H9 (cell line): ENCODE measurements at regions not wholly inside any gene's neighbourhood (a gene's known extent, or its start where the extent isn't known, plus 50 kb on each side); places are given as distances from the start of the nearest gene placed in this dataset.

ENCODE experiments used
- DNase-seq: peaks from one replicate; pipeline ENCODE4 v3.0.0-alpha.2; 2017
- H2AFZ ChIP-seq: one replicate; pipeline ENCODE4 v1.6.1; 2013; ENCODE audit warnings: mild to moderate bottlenecking, low read length, control low read depth, moderate library complexity
- H2AK5ac ChIP-seq: 2 replicates; pipeline ENCODE4 v1.6.1; 2013; ENCODE audit warnings: low read length, control low read depth, mixed read lengths; ENCODE audit not compliant: insufficient read length
- H2BK120ac ChIP-seq: one replicate; pipeline ENCODE4 v1.6.1; 2013; ENCODE audit warnings: low read depth, mild to moderate bottlenecking, low read length, control low read depth, inconsistent platforms; ENCODE audit not compliant: poor library complexity, severe bottlenecking
- H2BK12ac ChIP-seq: 2 replicates; pipeline ENCODE4 v1.6.1; 2013; ENCODE audit warnings: low read length, control low read depth, mixed read lengths, low read depth; ENCODE audit not compliant: insufficient read length
- H2BK15ac ChIP-seq: 2 replicates; pipeline ENCODE4 v1.6.1; 2013; ENCODE audit warnings: low read depth, low read length, control low read depth
- H2BK20ac ChIP-seq: one replicate; pipeline ENCODE4 v1.6.1; 2013; ENCODE audit warnings: low read depth, mild to moderate bottlenecking, low read length, control low read depth, inconsistent platforms; ENCODE audit not compliant: poor library complexity, severe bottlenecking
- H2BK5ac ChIP-seq: 2 replicates; pipeline ENCODE4 v1.6.1; 2013; ENCODE audit warnings: low read length, control low read depth, mixed read lengths; ENCODE audit not compliant: insufficient read length
- H3K14ac ChIP-seq: 2 replicates; pipeline ENCODE4 v1.6.1; 2013; ENCODE audit warnings: low read length, control low read depth; ENCODE audit not compliant: insufficient read depth
- H3K18ac ChIP-seq: 2 replicates; pipeline ENCODE4 v1.6.1; 2013; ENCODE audit warnings: low read depth, mild to moderate bottlenecking, mixed read lengths, low read length, control low read depth; ENCODE audit not compliant: insufficient read length
- H3K23ac ChIP-seq: 2 replicates; pipeline ENCODE4 v1.6.1; 2013; ENCODE audit warnings: low read length, control low read depth, mixed read lengths, low read depth; ENCODE audit not compliant: insufficient read length
- H3K23me2 ChIP-seq: 2 replicates; pipeline ENCODE4 v1.6.1; 2013; ENCODE audit warnings: low read depth, mild to moderate bottlenecking, mixed read lengths, low read length, control low read depth; ENCODE audit not compliant: insufficient read length, poor library complexity, severe bottlenecking
- H3K27ac ChIP-seq: 2 replicates; pipeline ENCODE4 v1.5.1; 2013; ENCODE audit warnings: low read length, control low read depth, mixed read lengths, low read depth; ENCODE audit not compliant: insufficient read length
- H3K27me3 ChIP-seq: 2 replicates; pipeline ENCODE4 v1.6.1; 2013; ENCODE audit warnings: low read length, control low read depth, inconsistent platforms; ENCODE audit not compliant: insufficient read depth
- H3K4ac ChIP-seq: 2 replicates; pipeline ENCODE4 v1.6.1; 2013; ENCODE audit warnings: low read depth, mild to moderate bottlenecking, control low read depth, inconsistent platforms, low read length, moderate library complexity
- H3K4me1 ChIP-seq: 2 replicates; pipeline ENCODE4 v1.6.1; 2013; ENCODE audit warnings: low read length, control low read depth, inconsistent platforms; ENCODE audit not compliant: insufficient read depth
- H3K4me2 ChIP-seq: 2 replicates; pipeline ENCODE4 v1.6.1; 2013; ENCODE audit warnings: low read length, control low read depth, mixed read lengths; ENCODE audit not compliant: insufficient read length, insufficient read depth
- H3K56ac ChIP-seq: 2 replicates; pipeline ENCODE4 v1.6.1; 2013; ENCODE audit warnings: low read depth, mild to moderate bottlenecking, mixed read lengths, low read length, control low read depth; ENCODE audit not compliant: insufficient read length
- H3K79me1 ChIP-seq: 2 replicates; pipeline ENCODE4 v1.6.1; 2013; ENCODE audit warnings: low read depth, mild to moderate bottlenecking, moderate library complexity, low read length, control low read depth, inconsistent platforms; ENCODE audit not compliant: insufficient read depth, poor library complexity, severe bottlenecking
- H3K79me2 ChIP-seq: 2 replicates; pipeline ENCODE4 v1.6.1; 2013; ENCODE audit warnings: low read length, control low read depth, inconsistent platforms; ENCODE audit not compliant: insufficient read depth
- H3K9ac ChIP-seq: 2 replicates; pipeline ENCODE4 v1.6.1; 2013; ENCODE audit warnings: low read length, control low read depth, mixed read lengths; ENCODE audit not compliant: insufficient read length; ENCODE audit errors: extremely low read depth
- H3K9me3 ChIP-seq: one replicate; pipeline ENCODE4 v1.6.1; 2013; ENCODE audit warnings: low read depth, low read length, inconsistent platforms; ENCODE audit not compliant: control insufficient read depth
- H3T11ph ChIP-seq: one replicate; pipeline ENCODE4 v1.6.1; 2013; ENCODE audit warnings: mild to moderate bottlenecking, low read length, control low read depth, inconsistent platforms
- H4K20me1 ChIP-seq: one replicate; pipeline ENCODE4 v1.6.1; 2013; ENCODE audit not compliant: control insufficient read depth, insufficient read length, insufficient read depth
- H4K5ac ChIP-seq: 2 replicates; pipeline ENCODE4 v1.6.1; 2013; ENCODE audit warnings: low read depth, mild to moderate bottlenecking, mixed read lengths, low read length, control low read depth; ENCODE audit not compliant: insufficient read length
- H4K8ac ChIP-seq: replicated peaks from 2 replicates; pipeline ENCODE4 v1.6.1; 2013; ENCODE audit warnings: low read length, control low read depth, mixed read lengths, low read depth; ENCODE audit not compliant: insufficient read length
- H4K91ac ChIP-seq: 2 replicates; pipeline ENCODE4 v1.6.1; 2013; ENCODE audit warnings: low read depth, mild to moderate bottlenecking, moderate library complexity, mixed read lengths, low read length, control low read depth; ENCODE audit not compliant: insufficient read length
- H3K27ac Mint-ChIP-seq, 3 experiments: 2 replicates in 2 of 3; 3 replicates in 1 of 3; pipeline ENCODE4 v1.8.0; 2020 to 2021; ENCODE audit warnings: mixed read lengths in 3 of 3, mild to moderate bottlenecking in 1 of 3, moderate library complexity in 1 of 3
- H3K27me3 Mint-ChIP-seq: 2 replicates; pipeline ENCODE4 v1.8.0; 2021; ENCODE audit warnings: low read depth, mild to moderate bottlenecking, moderate library complexity, mixed read lengths
- H3K36me3 Mint-ChIP-seq, 3 experiments: 2 replicates in 2 of 3; 3 replicates in 1 of 3; pipeline ENCODE4 v1.8.0; 2020 to 2021; ENCODE audit warnings: low read depth in 3 of 3, mixed read lengths in 3 of 3; ENCODE audit not compliant: insufficient read depth in 1 of 3
- H3K4me1 Mint-ChIP-seq, 2 experiments: 2 replicates each; pipeline ENCODE4 v1.8.0; 2020; ENCODE audit warnings: mixed read lengths in 2 of 2
- H3K4me3 Mint-ChIP-seq, 2 experiments: 2 replicates in 1 of 2; 3 replicates in 1 of 2; pipeline ENCODE4 v1.8.0; 2020 to 2021; ENCODE audit warnings: mild to moderate bottlenecking in 2 of 2, mixed read lengths in 2 of 2, moderate library complexity in 1 of 2
- H3K9me3 Mint-ChIP-seq, 2 experiments: 2 replicates in 1 of 2; 3 replicates in 1 of 2; pipeline ENCODE4 v1.8.0; 2020; ENCODE audit warnings: mild to moderate bottlenecking in 2 of 2, mixed read lengths in 2 of 2, moderate library complexity in 1 of 2
- CTCF ChIP-seq: fragments of 200-600 bp; sonication (generic); conservative IDR thresholded peaks from 3 replicates; pipeline ENCODE4 v1.8.0; 2021; ENCODE audit warnings: antibody characterized with exemption, mild to moderate bottlenecking
- WGBS: extraction: QIAGEN DNeasy Blood & Tissue Kit; methylation state at CpG from one replicate; pipeline ENCODE4 v1.1.7; 2013; ENCODE audit warnings: missing lambda C conversion rate, low lambda C conversion rate, mixed read lengths; ENCODE audit not compliant: insufficient read length; ENCODE audit errors: extremely low coverage; 5-methylcytosine and 5-hydroxymethylcytosine counted together

DNA sequence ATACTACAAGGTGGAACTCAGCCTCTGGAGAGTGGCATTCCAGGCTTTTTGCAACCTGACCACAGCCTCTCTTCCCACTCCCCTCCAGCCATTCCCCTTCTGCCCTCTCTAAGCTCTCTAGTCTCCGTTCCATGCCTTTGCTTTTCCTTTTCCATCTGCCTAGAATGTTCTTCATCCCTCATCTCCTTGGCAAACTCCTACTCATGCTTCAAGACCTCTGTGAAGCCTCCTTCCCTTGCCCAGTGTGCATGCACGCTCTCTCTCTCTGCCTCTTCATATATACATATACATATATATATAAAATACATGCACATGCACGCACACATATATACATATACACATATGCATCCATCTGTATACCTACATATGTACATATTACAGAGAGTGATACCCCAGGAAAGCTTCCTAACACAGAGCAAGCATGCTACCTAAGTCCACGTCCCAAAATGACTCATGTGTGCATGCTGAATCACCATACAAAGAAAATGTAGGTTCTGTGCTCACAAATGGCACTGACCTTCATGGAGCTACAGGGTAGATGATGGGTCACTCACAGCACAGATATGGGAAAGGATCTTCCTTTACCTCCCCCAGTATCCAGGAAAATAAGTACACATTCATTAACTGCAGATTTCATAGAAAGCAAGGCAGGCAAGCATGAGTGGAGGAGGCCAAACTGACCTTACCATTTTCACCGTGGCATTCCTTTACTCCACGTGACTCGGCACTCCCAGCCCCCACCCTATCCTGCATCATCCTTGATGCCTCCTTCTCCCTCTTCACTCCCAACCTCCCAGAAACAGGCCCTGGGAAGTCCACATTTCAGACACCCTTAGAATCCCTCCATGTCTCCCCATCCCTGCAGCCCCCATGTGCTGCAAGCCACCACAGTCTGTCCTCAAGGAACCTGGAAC lies 238.4 kb upstream of the ZMIZ1 start:
- peaks cover 2 to 5% (median 4%) of the 10 kb centered on the region in 3 experiments; a peak in 6 of 7 replicates for H3K36me3 Mint-ChIP-seq
- H2BK15ac ChIP-seq, result no peak overlapping the region
- no peaks in the 10 kb centered on the region for H3K9me3 ChIP-seq
- no peaks in the 10 kb centered on the region for H4K20me1 ChIP-seq
- H3K56ac ChIP-seq, result no peak overlapping the region
- H4K8ac ChIP-seq, result no peak overlapping the region
- no peak overlapping the region for H2BK20ac ChIP-seq
- TF ChIP-seq CTCF, result no peak
- H3K4me2 ChIP-seq, result no peak overlapping the region
- H3K4me1 Mint-ChIP-seq, result peaks cover 8 to 10% of the 10 kb centered on the region in 2 experiments
- H3K79me2 ChIP-seq, result no peaks in the 10 kb centered on the region
- no peak overlapping the region for H3K27ac ChIP-seq
- H3K14ac ChIP-seq, result no peak overlapping the region
- H4K5ac ChIP-seq, result no peak overlapping the region
- H3K18ac ChIP-seq, result no peak overlapping the region
- no peak overlapping the region for H3K9ac ChIP-seq
- H3K9me3 Mint-ChIP-seq, result peaks cover 10 to 16% of the 10 kb centered on the region in 2 experiments
- no peak overlapping the region for H3K23ac ChIP-seq
- no peak overlapping the region for H3K4ac ChIP-seq
- no peaks in the 10 kb centered on the region for H3K23me2 ChIP-seq
- no peak overlapping the region for H2BK5ac ChIP-seq
- DNase-seq, result no peak
- H3K27me3 Mint-ChIP-seq, result peaks cover 41% of the 10 kb centered on the region
- H2BK120ac ChIP-seq, result no peak overlapping the region
- H2AK5ac ChIP-seq, result no peak overlapping the region
- H3K4me1 ChIP-seq, result no peaks in the 10 kb centered on the region
- H4K91ac ChIP-seq, result no peak overlapping the region
- H3K4me3 Mint-ChIP-seq, result no peak overlapping the region
- no peaks in the 10 kb centered on the region for H3K27me3 ChIP-seq
- H3K79me1 ChIP-seq, result no peaks in the 10 kb centered on the region
- no peak overlapping the region for H2AFZ ChIP-seq
- no peak overlapping the region for H3T11ph ChIP-seq
- H2BK12ac ChIP-seq, result no peak overlapping the region
- no CpG with 5 or more reads among the region's 7 CpGs for WGBS
- H3K27ac Mint-ChIP-seq, result no peak overlapping the region
